ENCODE measurements at regions not wholly inside any gene's neighbourhood (a gene's known extent, or its start where the extent isn't known, plus 50 kb on each side); places are given as distances from the start of the nearest gene placed in this dataset.

- DNase-seq, result no peak
- WGBS, 2 donors, result 76 to 89% methylated on average over 1 of the region's 1 CpG
- H3K4me3 ChIP-seq (ENCODE audit: low read length in 2 of 2), result no peak overlapping the region
- H3K4me1 ChIP-seq (ENCODE audit: control insufficient read depth in 1 of 2, insufficient read depth in 2 of 2, low read length in 2 of 2), result no peaks in the 10 kb centered on the region
- H3K9me3 ChIP-seq (ENCODE audit: control insufficient read depth, low read length), result no peaks in the 10 kb centered on the region
- no peak overlapping the region for H3K27ac ChIP-seq (ENCODE audit: low read depth in 1 of 2, low read length in 2 of 2)
- H3K27me3 ChIP-seq (ENCODE audit: control insufficient read depth in 1 of 2, insufficient read depth in 2 of 2, low read length in 1 of 2), result no peaks in the 10 kb centered on the region
- intact Hi-C loops (cut with DNase I), result no loop called here
- no peaks in the 10 kb centered on the region for H3K36me3 ChIP-seq (ENCODE audit: control insufficient read depth in 1 of 2, insufficient read depth in 2 of 2, low read length in 1 of 2)
- ATAC-seq (ENCODE audit: low FRiP score), result no peak
Observed at GRCh38 chr4:56123547-56123946, 174.8 kb downstream of the CEP135 start.

GRCh38 chr4:56123051-56123450 lies 174.3 kb downstream of the CEP135 start:
- Histone ChIP-seq H3K27me3 (ENCODE audit: control insufficient read depth in 1 of 2, insufficient read depth in 2 of 2, low read length in 1 of 2) (no peaks in the 10 kb centered on the region), H3K36me3 (ENCODE audit: control insufficient read depth in 1 of 2, insufficient read depth in 2 of 2, low read length in 1 of 2) (no peaks in the 10 kb centered on the region), H3K4me1 (ENCODE audit: control insufficient read depth in 1 of 2, insufficient read depth in 2 of 2, low read length in 2 of 2) (no peaks in the 10 kb centered on the region), H3K4me3 (ENCODE audit: low read length in 2 of 2) (no peak overlapping the region), H3K27ac (ENCODE audit: low read depth in 1 of 2, low read length in 2 of 2) (no peak overlapping the region), H3K9me3 (ENCODE audit: control insufficient read depth, low read length) (no peaks in the 10 kb centered on the region)
- intact Hi-C loops (cut with DNase I), result no loop called here
- DNase-seq (no peak), ATAC-seq (ENCODE audit: low FRiP score) (no peak)
- WGBS, 2 donors, result 68 to 77% methylated on average over 3 of the region's 3 CpGs

- H3K27me3 ChIP-seq (ENCODE audit: control insufficient read depth in 1 of 2, insufficient read depth in 2 of 2, low read length in 1 of 2), result no peaks in the 10 kb centered on the region
- no peaks in the 10 kb centered on the region for H3K4me1 ChIP-seq (ENCODE audit: control insufficient read depth in 1 of 2, insufficient read depth in 2 of 2, low read length in 2 of 2)
- H3K4me3 ChIP-seq (ENCODE audit: low read length in 2 of 2), result no peak overlapping the region
- H3K36me3 ChIP-seq (ENCODE audit: control insufficient read depth in 1 of 2, insufficient read depth in 2 of 2, low read length in 1 of 2), result no peaks in the 10 kb centered on the region
- no peak overlapping the region for H3K27ac ChIP-seq (ENCODE audit: low read depth in 1 of 2, low read length in 2 of 2)
- no peak for ATAC-seq (ENCODE audit: low FRiP score)
- WGBS, 2 donors, result 85 to 88% methylated on average over 2 of the region's 2 CpGs
- no peaks in the 10 kb centered on the region for H3K9me3 ChIP-seq (ENCODE audit: control insufficient read depth, low read length)
- intact Hi-C loops (cut with DNase I), result no loop called here
- DNase-seq, result no peak
Observed at GRCh38 chr4:56118845-56119244, 170.1 kb downstream of the CEP135 start.

GRCh38 chr4:56118055-56118454 lies 169.3 kb downstream of the CEP135 start:
- Histone ChIP-seq H3K27me3 (ENCODE audit: control insufficient read depth in 1 of 2, insufficient read depth in 2 of 2, low read length in 1 of 2) (no peaks in the 10 kb centered on the region), H3K4me3 (ENCODE audit: low read length in 2 of 2) (no peak overlapping the region), H3K27ac (ENCODE audit: low read depth in 1 of 2, low read length in 2 of 2) (no peak overlapping the region), H3K9me3 (ENCODE audit: control insufficient read depth, low read length) (no peaks in the 10 kb centered on the region), H3K4me1 (ENCODE audit: control insufficient read depth in 1 of 2, insufficient read depth in 2 of 2, low read length in 2 of 2) (no peaks in the 10 kb centered on the region), H3K36me3 (ENCODE audit: control insufficient read depth in 1 of 2, insufficient read depth in 2 of 2, low read length in 1 of 2) (no peaks in the 10 kb centered on the region)
- DNase-seq (no peak), ATAC-seq (ENCODE audit: low FRiP score) (no peak)
- 75 to 76% methylated on average over 5 of the region's 5 CpGs for WGBS, 2 donors
- intact Hi-C loops (cut with DNase I), result no loop called here

GRCh38 chr4:56115898-56116297 lies 167.2 kb downstream of the CEP135 start:
- H3K9me3 ChIP-seq (ENCODE audit: control insufficient read depth, low read length), result no peaks in the 10 kb centered on the region
- 41 to 60% methylated on average over 2 of the region's 2 CpGs for WGBS, 2 donors
- H3K27me3 ChIP-seq (ENCODE audit: control insufficient read depth in 1 of 2, insufficient read depth in 2 of 2, low read length in 1 of 2), result no peaks in the 10 kb centered on the region
- no peak overlapping the region for H3K4me3 ChIP-seq (ENCODE audit: low read length in 2 of 2)
- H3K4me1 ChIP-seq (ENCODE audit: control insufficient read depth in 1 of 2, insufficient read depth in 2 of 2, low read length in 2 of 2), result no peaks in the 10 kb centered on the region
- ATAC-seq (ENCODE audit: low FRiP score) (no peak), DNase-seq (no peak)
- H3K27ac ChIP-seq (ENCODE audit: low read depth in 1 of 2, low read length in 2 of 2), result no peak overlapping the region
- no peaks in the 10 kb centered on the region for H3K36me3 ChIP-seq (ENCODE audit: control insufficient read depth in 1 of 2, insufficient read depth in 2 of 2, low read length in 1 of 2)
- intact Hi-C loops (cut with DNase I), result no loop called here

- DNase-seq (no peak), ATAC-seq (ENCODE audit: low FRiP score) (no peak)
- no peaks in the 10 kb centered on the region for H3K4me1 ChIP-seq (ENCODE audit: control insufficient read depth in 1 of 2, insufficient read depth in 2 of 2, low read length in 2 of 2)
- intact Hi-C loops (cut with DNase I), result no loop called here
- no peaks in the 10 kb centered on the region for H3K36me3 ChIP-seq (ENCODE audit: control insufficient read depth in 1 of 2, insufficient read depth in 2 of 2, low read length in 1 of 2)
- no peaks in the 10 kb centered on the region for H3K27me3 ChIP-seq (ENCODE audit: control insufficient read depth in 1 of 2, insufficient read depth in 2 of 2, low read length in 1 of 2)
- no peaks in the 10 kb centered on the region for H3K9me3 ChIP-seq (ENCODE audit: control insufficient read depth, low read length)
- no peak overlapping the region for H3K4me3 ChIP-seq (ENCODE audit: low read length in 2 of 2)
- H3K27ac ChIP-seq (ENCODE audit: low read depth in 1 of 2, low read length in 2 of 2), result no peak overlapping the region
- WGBS, 2 donors, result 87 to 90% methylated on average over 4 of the region's 4 CpGs
Observed at GRCh38 chr4:56112377-56112776, 163.6 kb downstream of the CEP135 start.

- Histone ChIP-seq H3K27ac (ENCODE audit: low read depth in 1 of 2, low read length in 2 of 2) (no peak overlapping the region), H3K4me1 (ENCODE audit: control insufficient read depth in 1 of 2, insufficient read depth in 2 of 2, low read length in 2 of 2) (no peaks in the 10 kb centered on the region), H3K4me3 (ENCODE audit: low read length in 2 of 2) (no peak overlapping the region), H3K36me3 (ENCODE audit: control insufficient read depth in 1 of 2, insufficient read depth in 2 of 2, low read length in 1 of 2) (no peaks in the 10 kb centered on the region), H3K9me3 (ENCODE audit: control insufficient read depth, low read length) (no peaks in the 10 kb centered on the region), H3K27me3 (ENCODE audit: control insufficient read depth in 1 of 2, insufficient read depth in 2 of 2, low read length in 1 of 2) (no peaks in the 10 kb centered on the region)
- ATAC-seq (ENCODE audit: low FRiP score) (no peak), DNase-seq (no peak)
- intact Hi-C loops (cut with DNase I), result no loop called here
- 54 to 64% methylated on average over 11 of the region's 11 CpGs for WGBS, 2 donors
Observed at GRCh38 chr4:56106180-56107147, 157.7 kb downstream of the CEP135 start.

- Histone ChIP-seq H3K4me1 (ENCODE audit: control insufficient read depth in 1 of 2, insufficient read depth in 2 of 2, low read length in 2 of 2) (no peaks in the 10 kb centered on the region), H3K27me3 (ENCODE audit: control insufficient read depth in 1 of 2, insufficient read depth in 2 of 2, low read length in 1 of 2) (no peaks in the 10 kb centered on the region), H3K9me3 (ENCODE audit: control insufficient read depth, low read length) (no peaks in the 10 kb centered on the region), H3K27ac (ENCODE audit: low read depth in 1 of 2, low read length in 2 of 2) (no peak overlapping the region), H3K4me3 (ENCODE audit: low read length in 2 of 2) (no peak overlapping the region), H3K36me3 (ENCODE audit: control insufficient read depth in 1 of 2, insufficient read depth in 2 of 2, low read length in 1 of 2) (no peaks in the 10 kb centered on the region)
- no peak for DNase-seq
- WGBS, 2 donors, result 91 to 94% methylated on average over 3 of the region's 3 CpGs
- intact Hi-C loops (cut with DNase I), result no loop called here
- no peak for ATAC-seq (ENCODE audit: low FRiP score)
Observed at GRCh38 chr4:56104188-56104587, 155.4 kb downstream of the CEP135 start.

GRCh38 chr4:56102601-56103000 lies 153.9 kb downstream of the CEP135 start:
- no peaks in the 10 kb centered on the region for H3K27me3 ChIP-seq (ENCODE audit: control insufficient read depth in 1 of 2, insufficient read depth in 2 of 2, low read length in 1 of 2)
- H3K9me3 ChIP-seq (ENCODE audit: control insufficient read depth, low read length), result no peaks in the 10 kb centered on the region
- intact Hi-C loops (cut with DNase I), result no loop called here
- no peak overlapping the region for H3K4me3 ChIP-seq (ENCODE audit: low read length in 2 of 2)
- no peak overlapping the region for H3K27ac ChIP-seq (ENCODE audit: low read depth in 1 of 2, low read length in 2 of 2)
- ATAC-seq (ENCODE audit: low FRiP score), result no peak
- H3K4me1 ChIP-seq (ENCODE audit: control insufficient read depth in 1 of 2, insufficient read depth in 2 of 2, low read length in 2 of 2), result no peaks in the 10 kb centered on the region
- DNase-seq, result no peak
- no peaks in the 10 kb centered on the region for H3K36me3 ChIP-seq (ENCODE audit: control insufficient read depth in 1 of 2, insufficient read depth in 2 of 2, low read length in 1 of 2)
- 50 to 74% methylated on average over 5 of the region's 5 CpGs for WGBS, 2 donors
